GM18505 (cell line): ENCODE measurements at regions not wholly inside any gene's neighbourhood (a gene's known extent, or its start where the extent isn't known, plus 50 kb on each side); places are given as distances from the start of the nearest gene placed in this dataset.

Source experiments
- ATAC-seq: cut with Tn5 transposase; IDR thresholded peaks from one replicate; pipeline ENCODE4 v1.9.1; 2021; ENCODE audit not compliant: unreplicated experiment
- POLR2A ChIP-seq: IDR thresholded peaks from 4 replicates; pipeline ENCODE4 v1.6.1; 2011; ENCODE audit warnings: borderline replicate concordance; ENCODE audit not compliant: insufficient read depth, insufficient read length; ENCODE audit errors: extremely low read depth

GRCh38 chr12:85632390-85632789, 203.8 kb downstream of the RASSF9 start:
- TF ChIP-seq POLR2A = no peak
- no peak for ATAC-seq

- TF ChIP-seq POLR2A = no peak
- no peak for ATAC-seq
Observed at GRCh38 chr12:85633491-85633890, 202.7 kb downstream of the RASSF9 start.

- no peak for ATAC-seq
- TF ChIP-seq POLR2A = no peak
Observed at GRCh38 chr12:85639834-85640233, 196.4 kb downstream of the RASSF9 start.

GRCh38 chr12:85641796-85642195, 194.4 kb downstream of the RASSF9 start:
- ATAC-seq = no peak
- no peak for TF ChIP-seq POLR2A

GRCh38 chr12:85642288-85642687, 193.9 kb downstream of the RASSF9 start:
- TF ChIP-seq POLR2A = no peak
- ATAC-seq = no peak

GRCh38 chr12:85642808-85643207, 193.4 kb downstream of the RASSF9 start:
- no peak for ATAC-seq
- TF ChIP-seq POLR2A = no peak

GRCh38 chr12:85644508-85644907, 191.7 kb downstream of the RASSF9 start:
- no peak for TF ChIP-seq POLR2A
- ATAC-seq = no peak

- TF ChIP-seq POLR2A = no peak
- ATAC-seq = no peak
Observed at GRCh38 chr12:85653731-85654455, 182.3 kb downstream of the RASSF9 start.

- TF ChIP-seq POLR2A = no peak
- no peak for ATAC-seq
Observed at GRCh38 chr12:85654456-85654840, 181.8 kb downstream of the RASSF9 start.

- TF ChIP-seq POLR2A = no peak
- no peak for ATAC-seq
Observed at GRCh38 chr12:85656561-85656960, 179.6 kb downstream of the RASSF9 start.

GRCh38 chr12:85657251-85657650, 179.0 kb downstream of the RASSF9 start:
- TF ChIP-seq POLR2A = no peak
- ATAC-seq = no peak

GRCh38 chr12:85657836-85658630, 178.2 kb downstream of the RASSF9 start:
- ATAC-seq = no peak
- no peak for TF ChIP-seq POLR2A

GRCh38 chr12:85659754-85660530, 176.3 kb downstream of the RASSF9 start:
- ATAC-seq = no peak
- no peak for TF ChIP-seq POLR2A
